Ishikawa (cell line): ENCODE measurements at regions not wholly inside any gene's neighbourhood (a gene's known extent, or its start where the extent isn't known, plus 50 kb on each side); places are given as distances from the start of the nearest gene placed in this dataset.

Experiments
- CEBPB ChIP-seq: IDR thresholded peaks from 2 replicates; pipeline ENCODE4 v1.6.1; 2012
- CREB1 ChIP-seq: IDR thresholded peaks from 2 replicates; pipeline ENCODE4 v1.6.1; 2012; ENCODE audit warnings: low read depth
- EGR1 ChIP-seq: IDR thresholded peaks from 2 replicates; pipeline ENCODE4 v1.6.1; 2012
- EP300 ChIP-seq: IDR thresholded peaks from 2 replicates; pipeline ENCODE4 v1.6.1; 2012; ENCODE audit warnings: borderline replicate concordance
- FOXM1 ChIP-seq: IDR thresholded peaks from 2 replicates; pipeline ENCODE4 v1.6.1; 2012; ENCODE audit warnings: low read depth, borderline replicate concordance
- MAX ChIP-seq: IDR thresholded peaks from 2 replicates; pipeline ENCODE4 v1.6.1; 2012
- NFIC ChIP-seq: IDR thresholded peaks from 2 replicates; pipeline ENCODE4 v1.6.1; 2012
- RAD21 ChIP-seq: IDR thresholded peaks from 2 replicates; pipeline ENCODE4 v1.6.1; 2012; ENCODE audit warnings: low read depth
- REST ChIP-seq: IDR thresholded peaks from 2 replicates; pipeline ENCODE4 v1.6.1; 2012; ENCODE audit warnings: low read depth, mild to moderate bottlenecking
- TAF1 ChIP-seq: IDR thresholded peaks from 2 replicates; pipeline ENCODE4 v1.6.1; 2012; ENCODE audit warnings: low read depth, mild to moderate bottlenecking
- TCF12 ChIP-seq: IDR thresholded peaks from 2 replicates; pipeline ENCODE4 v1.6.1; 2012; ENCODE audit warnings: low read depth
- USF1 ChIP-seq: IDR thresholded peaks from 2 replicates; pipeline ENCODE4 v1.6.1; 2012
- YY1 ChIP-seq: IDR thresholded peaks from 2 replicates; pipeline ENCODE4 v1.6.1; 2012; ENCODE audit warnings: low read depth

- TF ChIP-seq EP300: peak; percentile 40; the same call in 1 of the 2 replicates
- TF ChIP-seq CEBPB: no peak
- peak; percentile 49; the same call in 1 of the 2 replicates for TF ChIP-seq TAF1
- TF ChIP-seq EGR1: no peak
- no peak for TF ChIP-seq FOXM1
- TF ChIP-seq NFIC: no peak
- no peak; the same call in 1 of the 2 replicates for TF ChIP-seq YY1
- TF ChIP-seq RAD21: no peak
- no peak for TF ChIP-seq REST
- no peak for TF ChIP-seq CREB1
- peak; percentile 56 for TF ChIP-seq MAX
- TF ChIP-seq TCF12: 0 out of 2 replicates have a peak, but pooled peaks have one; percentile 28
- TF ChIP-seq USF1: no peak
Observed at GRCh38 chr2:226030788-226031646, 631.5 kb downstream of the NYAP2 start.
